ENCODE measurements at regions not wholly inside any gene's neighbourhood (a gene's known extent, or its start where the extent isn't known, plus 50 kb on each side); places are given as distances from the start of the nearest gene placed in this dataset.

DNA sequence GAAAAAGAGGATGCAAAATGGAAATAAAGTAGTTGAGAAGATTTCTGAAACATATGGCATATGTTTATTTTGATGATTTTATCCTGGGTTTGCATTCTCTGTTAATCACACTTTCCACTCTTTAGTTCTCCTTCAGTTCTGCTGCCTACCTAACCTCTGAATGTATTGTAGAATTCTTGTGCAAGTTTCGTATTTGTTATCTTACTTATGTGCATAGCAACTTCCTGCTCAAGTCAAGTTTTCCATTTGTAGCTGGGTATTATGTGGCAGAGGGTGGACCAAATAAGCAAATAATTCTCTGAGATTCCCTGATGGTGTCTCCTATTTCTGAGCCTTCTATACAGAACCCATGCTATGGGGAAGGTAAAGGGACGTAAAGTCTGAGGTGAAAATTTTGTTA lies 381.6 kb downstream of the FOXG1 start:
- Histone ChIP-seq H3K4me1 (replicated peaks in 1 of 4; ENCODE audit: control insufficient read depth in 3 of 4, insufficient read depth in 4 of 4, low read length in 3 of 4) (no peaks in the 10 kb centered on the region), H3K79me1 (ENCODE audit: low read depth, low read length) (no peaks in the 10 kb centered on the region), H2BK12ac (ENCODE audit: low read depth, low read length) (no peak overlapping the region), H3K9me3 (ENCODE audit: insufficient read depth in 2 of 2, low read depth in 1 of 2, low read length in 1 of 2) (no peaks in the 10 kb centered on the region), H3K36me3 (ENCODE audit: control insufficient read depth in 2 of 4, insufficient read depth in 4 of 4, low read length in 3 of 4) (no peaks in the 10 kb centered on the region), H3K23me2 (ENCODE audit: low read depth, low read length) (no peaks in the 10 kb centered on the region), H3K4me3 (ENCODE audit: extremely low read depth in 1 of 4, insufficient read depth in 2 of 4, low read depth in 3 of 4, low read length in 4 of 4) (no peak overlapping the region), H2BK15ac (ENCODE audit: low read length) (no peak overlapping the region), H2BK120ac (replicated peaks; ENCODE audit: low read depth, low read length) (no peak overlapping the region), H3K79me2 (ENCODE audit: control insufficient read depth in 1 of 2, insufficient read depth in 2 of 2, low read length in 2 of 2) (no peaks in the 10 kb centered on the region), H3K4me2 (ENCODE audit: insufficient read depth in 1 of 2, low read depth in 2 of 2, low read length in 2 of 2) (no peak overlapping the region), H3K18ac (ENCODE audit: extremely low read depth, low read length) (no peak overlapping the region), H4K8ac (ENCODE audit: extremely low read depth, insufficient read depth, low read length) (no peak overlapping the region), H4K91ac (replicated peaks; ENCODE audit: insufficient read length, low read length) (no peak overlapping the region), H4K20me1 (replicated peaks in 1 of 2; ENCODE audit: control insufficient read depth in 1 of 2, insufficient read depth in 2 of 2, low read length in 2 of 2) (no peaks in the 10 kb centered on the region), H2BK5ac (ENCODE audit: low read depth, low read length) (no peak overlapping the region), H3K23ac (ENCODE audit: insufficient read length) (no peak overlapping the region), H2BK20ac (ENCODE audit: low read length) (no peak overlapping the region), H3K56ac (replicated peaks; ENCODE audit: insufficient read length, low read depth, low read length) (no peak overlapping the region), H2AK5ac (ENCODE audit: low read depth, low read length) (no peak overlapping the region), H3K9ac (replicated peaks in 1 of 4; ENCODE audit: extremely low read depth in 1 of 4, low read depth in 3 of 4, low read length in 3 of 4) (no peak overlapping the region), H3K14ac (ENCODE audit: insufficient read length) (no peak overlapping the region), H3K27ac (ENCODE audit: low read depth, low read length) (no peak overlapping the region), H3K27me3 (replicated peaks in 1 of 4; ENCODE audit: control insufficient read depth in 3 of 4, extremely low read depth in 1 of 4, insufficient read depth in 3 of 4, low read length in 3 of 4) (no peaks in the 10 kb centered on the region), H2AFZ (ENCODE audit: low read length) (no peak overlapping the region), H4K5ac (ENCODE audit: insufficient read length, low read depth, low read length) (no peak overlapping the region), H3K4ac (replicated peaks; ENCODE audit: insufficient read length, low read depth, low read length) (no peak overlapping the region)
- POLR2A ChIA-PET (ENCODE audit: partially characterized antibody): no interaction called here
- TF ChIP-seq SAP30 (IDR thresholded peaks at IDR 0.05; ENCODE audit: insufficient read depth, insufficient replicate concordance, low read length) (no peak), RNF2 (IDR thresholded peaks at IDR 0.05; ENCODE audit: borderline replicate concordance, low read depth, low read length, missing control alignments, poor library complexity, severe bottlenecking) (no peak), CEBPB (IDR thresholded peaks at IDR 0.05; ENCODE audit: low read depth, low read length) (no peak), RAD21 (IDR thresholded peaks at IDR 0.05 in 1 of 2, conservative IDR thresholded peaks at IDR 0.05 in 1 of 2; ENCODE audit: low read depth in 2 of 2, low read length in 2 of 2) (no peak), BCL11A (IDR thresholded peaks at IDR 0.05; ENCODE audit: low read depth in 2 of 2, low read length in 2 of 2) (no peak), YY1 (IDR thresholded peaks at IDR 0.05; ENCODE audit: low read depth, low read length) (no peak), RFX5 (IDR thresholded peaks at IDR 0.05; ENCODE audit: borderline replicate concordance, low read depth, low read length) (no peak), SIRT6 (IDR thresholded peaks at IDR 0.05; ENCODE audit: low read length) (no peak), TAF7 (optimal IDR thresholded peaks at IDR 0.05; ENCODE audit: borderline replicate concordance, low read depth, low read length) (no peak)
- TF ChIP-seq, protein P1, sequence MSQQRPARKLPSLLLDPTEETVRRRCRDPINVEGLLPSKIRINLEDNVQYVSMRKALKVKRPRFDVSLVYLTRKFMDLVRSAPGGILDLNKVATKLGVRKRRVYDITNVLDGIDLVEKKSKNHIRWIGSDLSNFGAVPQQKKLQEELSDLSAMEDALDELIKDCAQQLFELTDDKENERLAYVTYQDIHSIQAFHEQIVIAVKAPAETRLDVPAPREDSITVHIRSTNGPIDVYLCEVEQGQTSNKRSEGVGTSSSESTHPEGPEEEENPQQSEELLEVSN (IDR thresholded peaks at IDR 0.05): no peak
- FAIRE-seq (no peak), DNase-seq (ENCODE audit: low read depth in 1 of 2, low spot score in 2 of 2) (no peak)
- 96% methylated on average over 2 of the region's 2 CpGs; no CpG with 5 or more reads in 1 of the 2 experiments for WGBS, 2 experiments (ENCODE audit: extremely low coverage in 1 of 2, insufficient coverage in 1 of 2, insufficient read length in 1 of 2, insufficient replicate concordance in 2 of 2, low coverage in 1 of 2, low lambda C conversion rate in 2 of 2, missing lambda C conversion rate in 1 of 2)
- CTCF ChIA-PET (ENCODE audit: partially characterized antibody): no interaction called here
